ENCODE measurements at regions not wholly inside any gene's neighbourhood (a gene's known extent, or its start where the extent isn't known, plus 50 kb on each side); places are given as distances from the start of the nearest gene placed in this dataset.
"Not testable (repeated sequence)": the region's sequence is repeated elsewhere in the genome, so short reads cannot be mapped to it uniquely, and the experiment has no call there.

DNA sequence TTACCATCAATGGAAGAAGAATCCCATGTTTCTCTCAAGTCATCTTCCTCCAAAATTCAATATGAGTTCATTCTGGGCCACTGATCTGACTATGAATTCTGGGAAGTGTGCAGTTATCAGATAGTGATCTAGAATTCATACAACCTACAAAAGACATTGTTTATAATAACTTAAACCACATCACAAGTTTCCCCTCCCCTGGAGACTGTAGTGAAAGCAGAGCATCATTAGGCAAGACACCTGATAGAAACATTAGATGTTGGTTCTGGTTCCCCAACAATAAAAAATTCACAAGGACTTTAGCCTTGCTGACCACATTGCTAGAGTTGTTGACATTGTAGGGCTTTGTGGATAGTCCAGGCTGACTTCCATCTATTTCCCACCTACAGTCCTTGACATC is 506.4 kb upstream of the JAG1 start:
- Histone ChIP-seq H3K4me2 (ENCODE audit: low read length) (no peak overlapping the region), H3F3A (ENCODE audit: insufficient read depth, low read length, poor library complexity, severe bottlenecking) (no peaks in the 10 kb centered on the region), H3K36me3 (ENCODE audit: insufficient read depth, low read length) (no peaks in the 10 kb centered on the region), H2AFZ (ENCODE audit: low read depth, low read length) (no peak overlapping the region), H3K9me3 (ENCODE audit: low read length) (peaks cover 4% of the 10 kb centered on the region), H3K9me2 (ENCODE audit: insufficient read depth, low read length) (no peaks in the 10 kb centered on the region), H3K27ac (ENCODE audit: low read length) (no peak overlapping the region), H3K9ac (ENCODE audit: low read length) (no peak overlapping the region), H4K20me1 (ENCODE audit: insufficient read depth) (no peaks in the 10 kb centered on the region), H3K27me3 (ENCODE audit: insufficient read depth, low read depth, low read length) (no peaks in the 10 kb centered on the region), H3K4me3 (ENCODE audit: low read length) (no peak overlapping the region), H3K79me2 (replicated peaks; ENCODE audit: insufficient read depth, low read length) (no peaks in the 10 kb centered on the region)
- TF ChIP-seq REST (IDR thresholded peaks at IDR 0.05; ENCODE audit: borderline replicate concordance) (no peak), EP300 (conservative IDR thresholded peaks at IDR 0.05; ENCODE audit: poor library complexity, severe bottlenecking) (no peak), SMC3 (conservative IDR thresholded peaks at IDR 0.05; ENCODE audit: poor library complexity) (no peak), RAD21 (conservative IDR thresholded peaks at IDR 0.05) (no peak), MXI1 (conservative IDR thresholded peaks at IDR 0.05; ENCODE audit: poor library complexity, severe bottlenecking) (no peak), POLR2AphosphoS5 (IDR thresholded peaks at IDR 0.05) (no peak), TAF1 (IDR thresholded peaks at IDR 0.05; ENCODE audit: low read depth) (no peak), EZH2 (IDR thresholded peaks at IDR 0.05; ENCODE audit: borderline replicate concordance, insufficient read depth, low read length, poor library complexity, severe bottlenecking) (no peak)
- TF ChIP-seq, protein P1, sequence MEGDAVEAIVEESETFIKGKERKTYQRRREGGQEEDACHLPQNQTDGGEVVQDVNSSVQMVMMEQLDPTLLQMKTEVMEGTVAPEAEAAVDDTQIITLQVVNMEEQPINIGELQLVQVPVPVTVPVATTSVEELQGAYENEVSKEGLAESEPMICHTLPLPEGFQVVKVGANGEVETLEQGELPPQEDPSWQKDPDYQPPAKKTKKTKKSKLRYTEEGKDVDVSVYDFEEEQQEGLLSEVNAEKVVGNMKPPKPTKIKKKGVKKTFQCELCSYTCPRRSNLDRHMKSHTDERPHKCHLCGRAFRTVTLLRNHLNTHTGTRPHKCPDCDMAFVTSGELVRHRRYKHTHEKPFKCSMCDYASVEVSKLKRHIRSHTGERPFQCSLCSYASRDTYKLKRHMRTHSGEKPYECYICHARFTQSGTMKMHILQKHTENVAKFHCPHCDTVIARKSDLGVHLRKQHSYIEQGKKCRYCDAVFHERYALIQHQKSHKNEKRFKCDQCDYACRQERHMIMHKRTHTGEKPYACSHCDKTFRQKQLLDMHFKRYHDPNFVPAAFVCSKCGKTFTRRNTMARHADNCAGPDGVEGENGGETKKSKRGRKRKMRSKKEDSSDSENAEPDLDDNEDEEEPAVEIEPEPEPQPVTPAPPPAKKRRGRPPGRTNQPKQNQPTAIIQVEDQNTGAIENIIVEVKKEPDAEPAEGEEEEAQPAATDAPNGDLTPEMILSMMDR (IDR thresholded peaks at IDR 0.05; ENCODE audit: poor library complexity, severe bottlenecking): no peak

DNA sequence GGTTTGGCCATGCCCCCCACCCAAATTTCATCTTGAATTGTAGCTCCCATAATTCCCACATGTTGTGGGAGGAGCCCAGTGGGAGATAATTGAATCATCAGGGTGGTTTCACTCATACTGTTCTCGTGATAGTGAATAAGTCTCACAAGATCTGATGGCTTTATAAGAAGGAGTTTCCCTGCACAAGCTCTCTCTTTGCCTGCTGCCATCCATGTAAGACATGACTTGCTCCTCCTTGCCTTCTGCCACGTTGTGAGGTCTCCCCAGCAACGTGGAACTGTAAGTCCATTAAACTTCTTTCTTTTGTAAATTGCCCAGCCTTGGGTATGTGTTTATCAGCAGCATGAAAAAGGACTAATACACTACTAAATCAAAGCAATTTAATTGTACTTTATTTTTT is 507.3 kb upstream of the JAG1 start:
- H2AFZ ChIP-seq (ENCODE audit: low read depth, low read length); H3K9me2 ChIP-seq (ENCODE audit: insufficient read depth, low read length); H3F3A ChIP-seq (ENCODE audit: insufficient read depth, low read length, poor library complexity, severe bottlenecking); H3K79me2 ChIP-seq (replicated peaks; ENCODE audit: insufficient read depth, low read length); H3K4me3 ChIP-seq (ENCODE audit: low read length); H3K27me3 ChIP-seq (ENCODE audit: insufficient read depth, low read depth, low read length); H3K36me3 ChIP-seq (ENCODE audit: insufficient read depth, low read length); H3K9ac ChIP-seq (ENCODE audit: low read length); H4K20me1 ChIP-seq (ENCODE audit: insufficient read depth); H3K27ac ChIP-seq (ENCODE audit: low read length); H3K4me2 ChIP-seq (ENCODE audit: low read length); H3K9me3 ChIP-seq (ENCODE audit: low read length): not testable (repeated sequence)

- H3K36me3 ChIP-seq (ENCODE audit: insufficient read depth, low read length): no peaks in the 10 kb centered on the region
- no peaks in the 10 kb centered on the region for H3F3A ChIP-seq (ENCODE audit: insufficient read depth, low read length, poor library complexity, severe bottlenecking)
- no peaks in the 10 kb centered on the region for H3K9me2 ChIP-seq (ENCODE audit: insufficient read depth, low read length)
- H4K20me1 ChIP-seq (ENCODE audit: insufficient read depth): no peaks in the 10 kb centered on the region
- no peaks in the 10 kb centered on the region for H3K27me3 ChIP-seq (ENCODE audit: insufficient read depth, low read depth, low read length)
- no peak overlapping the region for H3K9ac ChIP-seq (ENCODE audit: low read length)
- H3K27ac ChIP-seq (ENCODE audit: low read length): no peak overlapping the region
- no peaks in the 10 kb centered on the region for H3K79me2 ChIP-seq (replicated peaks; ENCODE audit: insufficient read depth, low read length)
- H2AFZ ChIP-seq (ENCODE audit: low read depth, low read length): no peak overlapping the region
- TF ChIP-seq RAD21 (conservative IDR thresholded peaks at IDR 0.05) (no peak), SMC3 (conservative IDR thresholded peaks at IDR 0.05; ENCODE audit: poor library complexity) (no peak), EP300 (conservative IDR thresholded peaks at IDR 0.05; ENCODE audit: poor library complexity, severe bottlenecking) (no peak), EZH2 (IDR thresholded peaks at IDR 0.05; ENCODE audit: borderline replicate concordance, insufficient read depth, low read length, poor library complexity, severe bottlenecking) (no peak), REST (IDR thresholded peaks at IDR 0.05; ENCODE audit: borderline replicate concordance) (no peak), POLR2AphosphoS5 (IDR thresholded peaks at IDR 0.05) (no peak), MXI1 (conservative IDR thresholded peaks at IDR 0.05; ENCODE audit: poor library complexity, severe bottlenecking) (no peak), TAF1 (IDR thresholded peaks at IDR 0.05; ENCODE audit: low read depth) (no peak)
- TF ChIP-seq, protein P1 (IDR thresholded peaks at IDR 0.05; ENCODE audit: poor library complexity, severe bottlenecking): no peak
- H3K4me3 ChIP-seq (ENCODE audit: low read length): no peak overlapping the region
- H3K9me3 ChIP-seq (ENCODE audit: low read length): peaks cover 7% of the 10 kb centered on the region
- H3K4me2 ChIP-seq (ENCODE audit: low read length): no peak overlapping the region
These were observed 508.2 kb upstream of the JAG1 start for GRCh38 chr20:11181966-11182365.

Data from neural cell (in vitro differentiated cells).